ENCODE measurements at regions not wholly inside any gene's neighbourhood (a gene's known extent, or its start where the extent isn't known, plus 50 kb on each side); places are given as distances from the start of the nearest gene placed in this dataset.

DNA sequence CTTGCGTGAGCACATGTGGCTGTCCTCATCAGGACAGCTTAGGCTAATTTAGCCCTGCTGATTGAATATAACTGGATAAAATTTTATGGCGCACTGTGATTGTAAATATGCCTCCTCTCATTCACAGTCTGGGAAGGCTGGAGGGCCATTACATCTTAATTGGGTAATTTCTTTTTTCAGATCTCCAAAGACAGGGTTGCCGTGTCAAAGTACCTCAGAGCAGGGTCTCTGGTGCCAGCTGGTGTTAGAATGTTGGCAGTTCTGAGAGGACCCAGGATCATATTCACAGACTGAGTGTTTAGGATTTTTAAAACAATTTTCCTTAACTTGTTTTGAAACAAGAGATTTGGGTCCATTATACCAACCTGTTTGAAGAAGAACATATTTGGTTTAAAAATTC, 455.7 kb upstream of the TLE4 start:
- DNase-seq, result no peak

DNA sequence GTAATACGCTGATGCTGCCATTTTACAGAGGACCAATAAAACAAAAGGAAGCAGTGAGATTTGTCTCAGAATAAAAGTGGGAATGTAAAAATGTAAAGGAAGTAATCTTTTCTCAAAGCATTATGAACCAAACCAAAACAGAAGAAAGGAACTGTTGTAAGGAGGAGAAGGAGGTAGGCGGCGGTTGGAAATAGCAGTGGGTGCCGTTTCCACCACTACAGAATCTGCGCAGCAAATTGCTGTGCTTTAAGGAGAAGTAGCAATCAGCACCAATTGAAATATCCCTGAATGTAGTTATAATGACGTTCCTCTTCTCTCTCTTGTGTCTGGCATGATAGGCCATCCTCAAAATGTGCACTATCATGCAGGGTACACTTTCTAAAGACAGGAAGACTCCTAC, 455.1 kb upstream of the TLE4 start:
- no peak for DNase-seq

DNA sequence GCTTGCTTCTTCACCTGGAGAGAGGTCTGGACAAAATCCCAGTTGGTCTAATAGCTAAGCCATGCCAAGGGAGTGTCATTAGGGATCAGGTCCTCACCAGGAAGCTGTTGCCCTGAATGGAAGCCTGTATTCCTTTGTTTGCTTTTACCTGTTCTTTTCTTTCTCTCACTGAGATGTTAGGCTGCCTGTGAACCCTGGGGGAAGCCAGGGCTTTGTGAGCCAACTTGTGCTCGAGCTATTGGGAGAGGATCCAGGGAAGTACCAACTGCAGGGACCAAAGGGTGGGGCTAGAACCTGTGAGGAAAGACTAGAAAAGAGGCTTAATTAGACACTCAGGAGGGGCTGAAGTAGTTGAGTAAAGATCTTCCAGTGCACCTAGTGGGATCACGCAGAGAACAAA, 451.2 kb upstream of the TLE4 start:
- DNase-seq, result no peak

DNA sequence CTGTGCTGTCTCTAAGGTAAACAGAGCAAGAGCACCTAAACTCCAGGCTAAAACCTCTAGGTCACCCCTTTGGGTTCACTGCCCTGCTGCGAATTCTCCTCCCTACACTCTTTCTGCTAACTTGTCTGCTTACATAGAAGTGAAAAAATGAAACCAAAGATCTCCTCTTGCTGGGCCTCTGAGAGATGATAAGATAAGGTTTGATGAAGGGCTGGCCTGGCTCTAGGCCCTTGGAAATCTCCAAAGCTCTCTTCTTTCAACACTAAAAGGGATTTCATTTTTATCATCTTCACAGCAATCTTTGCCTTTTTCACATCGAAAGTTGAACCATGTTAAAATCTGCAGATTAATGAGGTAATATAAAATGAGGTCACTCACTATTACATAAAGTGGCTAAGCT, 450.8 kb upstream of the TLE4 start:
- no peak for DNase-seq

DNA sequence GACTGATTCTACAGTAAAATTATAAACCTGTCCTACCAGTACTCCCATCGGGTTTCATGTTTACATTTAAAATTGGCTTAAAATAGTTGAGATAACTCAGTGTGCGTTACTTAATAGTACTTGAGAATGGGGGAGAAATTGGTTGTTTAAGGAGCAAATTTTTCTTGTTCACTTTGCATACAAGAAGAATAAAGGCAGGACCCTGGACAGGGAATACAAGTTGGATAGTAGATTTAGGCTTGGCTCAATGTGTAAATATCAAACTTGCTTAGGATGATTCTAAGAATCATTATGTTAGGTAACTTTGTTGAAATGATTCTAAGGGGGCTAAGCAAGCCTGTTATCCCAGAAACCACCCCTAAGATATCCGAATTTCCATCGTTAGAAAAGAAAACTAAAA, 448.4 kb upstream of the TLE4 start:
- DNase-seq, result no peak

DNA sequence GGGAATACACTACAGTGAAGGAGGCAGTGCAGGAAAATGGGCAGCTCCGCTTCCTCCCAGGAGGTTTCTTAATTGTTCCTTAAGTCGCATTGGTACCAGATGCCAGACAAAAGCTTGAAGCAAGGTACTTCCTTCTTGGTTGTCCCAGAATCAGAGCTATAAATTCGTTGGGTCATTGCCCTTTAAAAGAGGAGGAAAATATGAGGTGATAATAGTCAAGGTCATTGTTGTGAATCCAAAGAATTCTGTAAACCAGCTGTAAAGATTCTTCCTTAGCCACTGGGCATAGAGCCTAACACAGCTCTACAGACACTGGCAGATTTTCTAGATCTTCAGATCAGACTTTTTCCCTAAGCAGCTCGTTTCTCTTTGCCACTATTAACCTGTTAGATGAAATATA, 444.1 kb upstream of the TLE4 start:
- no peak for DNase-seq

DNA sequence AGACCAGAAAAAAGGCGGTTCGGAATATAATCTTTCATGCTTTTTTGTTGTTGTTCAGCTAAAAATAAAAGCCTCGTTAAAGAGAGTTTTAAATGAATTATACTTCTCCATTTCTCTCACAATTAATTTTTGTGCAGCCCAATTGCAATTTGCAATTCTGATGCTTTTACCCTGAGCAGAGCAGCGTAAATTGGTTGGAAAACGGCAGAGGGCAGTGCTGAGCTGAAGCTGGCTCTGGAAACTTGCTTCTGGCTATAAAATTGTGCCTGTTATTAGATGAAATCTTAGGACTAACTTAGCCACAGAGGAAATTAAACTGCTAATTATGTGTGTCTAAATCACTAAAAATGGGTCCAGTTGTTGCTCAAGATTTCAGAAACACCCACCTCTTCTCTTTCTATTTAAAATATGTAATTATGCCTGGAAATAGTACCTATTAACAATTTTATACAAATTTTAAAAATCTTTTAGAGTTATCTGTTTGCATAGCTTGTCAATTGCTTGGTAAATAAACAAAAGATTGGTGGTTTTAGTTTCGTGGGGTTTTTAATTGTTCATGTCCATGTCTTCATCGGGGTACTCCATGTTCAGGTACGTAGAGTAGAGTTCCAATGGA, 441.8 kb upstream of the TLE4 start:
- DNase-seq, result peak; percentile 52

DNA sequence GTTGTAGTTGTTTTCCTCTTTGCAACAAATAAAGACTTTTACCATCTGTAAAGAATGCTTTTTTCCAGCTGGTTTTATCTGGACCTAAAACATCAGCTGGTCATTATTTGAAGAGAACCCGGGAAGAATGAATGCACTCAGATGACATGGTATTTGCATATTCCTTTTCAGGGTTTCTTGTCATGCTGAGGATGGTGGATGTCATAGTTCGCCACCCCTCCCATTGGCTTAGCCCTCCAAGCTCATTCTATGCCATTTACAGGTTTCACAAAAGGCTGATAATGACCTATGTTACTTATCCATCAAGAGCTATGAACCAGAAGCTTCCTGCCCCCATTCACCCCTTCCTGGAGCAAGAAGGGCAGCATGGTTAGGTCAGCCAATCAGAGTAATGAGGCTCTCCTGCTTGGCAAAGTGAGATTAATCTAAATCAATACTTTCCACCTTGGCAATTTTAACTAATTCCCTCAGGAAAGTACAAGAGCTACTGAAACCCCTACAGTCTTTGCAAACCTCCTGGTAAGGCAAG, 440.5 kb upstream of the TLE4 start:
- no peak for DNase-seq

DNA sequence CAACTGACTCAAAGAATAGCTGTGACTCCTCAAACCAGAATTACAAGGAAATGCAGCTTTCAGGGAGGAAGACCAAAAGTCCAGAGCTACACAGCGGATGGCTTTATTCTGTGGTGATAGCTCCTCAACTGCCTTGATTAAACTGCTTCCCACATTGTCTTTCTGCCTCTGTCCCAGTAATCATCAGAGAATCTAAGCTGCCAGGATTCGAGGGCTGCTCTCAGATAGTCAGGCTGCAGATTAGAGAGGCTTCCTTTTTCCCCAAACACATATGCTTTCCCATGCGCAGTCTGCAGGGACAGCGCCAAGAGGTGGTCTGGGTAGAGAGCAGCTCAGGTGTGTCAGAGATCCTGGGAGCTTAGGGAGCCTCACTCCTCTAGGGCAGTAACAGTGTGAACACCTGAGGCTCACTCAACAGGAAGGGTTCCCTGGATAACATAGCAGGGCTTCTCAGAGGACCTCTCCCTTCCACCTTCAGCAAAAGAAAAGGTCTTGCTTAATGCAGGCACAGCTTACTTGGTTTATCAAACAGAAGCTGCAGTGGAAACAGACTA, 439.9 kb upstream of the TLE4 start:
- no peak for DNase-seq

DNA sequence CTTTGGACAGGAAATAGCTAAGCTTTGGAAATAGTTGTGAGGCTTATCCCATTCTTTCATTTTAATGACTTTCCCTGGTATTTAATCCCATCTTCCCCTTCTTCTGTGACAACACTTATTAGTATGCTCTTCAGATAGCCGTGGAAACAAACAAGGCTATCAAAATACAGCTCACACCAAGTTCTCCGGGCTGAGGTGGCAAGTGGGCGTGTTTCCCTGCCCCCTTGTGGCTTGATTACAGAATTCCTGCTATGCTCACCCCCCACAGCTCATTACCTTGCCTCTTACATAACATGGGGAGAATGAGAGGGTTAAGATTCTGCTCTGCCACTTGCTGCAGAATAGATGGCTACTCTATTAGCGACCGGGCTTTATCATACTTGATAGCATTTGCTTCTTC, 437.1 kb upstream of the TLE4 start:
- no peak for DNase-seq

DNA sequence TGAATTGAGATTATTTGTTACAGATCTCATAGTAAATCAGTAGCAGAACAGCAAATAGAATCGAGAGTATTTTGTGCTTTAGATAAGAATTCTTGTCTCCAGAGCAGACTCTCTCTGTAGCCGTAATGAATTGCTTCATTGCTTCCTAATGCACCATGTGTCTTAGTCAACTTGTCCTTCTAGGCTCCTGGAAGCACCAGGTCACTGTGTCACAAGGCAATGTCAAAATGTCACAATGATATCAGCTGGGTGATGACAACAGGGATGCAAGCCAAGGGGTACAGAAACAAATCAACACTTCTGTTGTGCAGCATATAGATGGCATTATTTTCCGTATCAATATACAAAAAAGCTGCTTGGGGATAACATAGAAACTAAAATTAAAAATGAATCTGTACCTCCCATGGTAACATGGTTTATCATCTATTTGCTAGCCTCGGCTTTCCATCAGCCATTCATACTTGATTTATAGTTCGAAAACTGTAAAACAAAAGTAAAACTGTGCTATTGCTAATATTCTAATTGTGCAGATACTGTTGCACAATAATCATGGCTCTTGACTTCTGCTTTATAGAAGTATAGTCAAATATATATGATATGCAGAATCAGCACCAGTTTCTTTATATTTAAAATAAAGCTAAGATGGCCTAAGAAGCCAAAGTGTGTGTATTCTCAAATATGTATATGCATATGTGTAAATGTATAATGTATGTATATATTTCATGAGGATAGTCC, 435.9 kb upstream of the TLE4 start:
- peak; percentile 82 for DNase-seq

DNA sequence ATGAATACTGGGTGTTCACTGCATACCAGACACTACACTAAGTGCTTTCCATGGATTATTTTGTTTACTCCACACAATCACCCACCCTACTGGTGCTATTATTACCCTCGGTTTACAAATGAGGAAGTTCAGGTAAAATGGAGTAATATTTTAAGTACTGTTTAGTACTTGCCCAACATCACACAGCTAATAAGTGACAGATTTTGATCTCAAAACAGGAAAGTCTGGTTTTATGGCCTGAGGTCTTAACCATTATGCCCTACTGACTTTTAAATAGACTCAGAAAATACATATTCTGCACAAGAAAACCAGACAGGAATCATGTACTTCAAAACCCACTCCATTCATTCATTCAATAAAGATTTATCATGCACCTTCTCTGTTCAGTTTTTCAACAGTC, 431.0 kb upstream of the TLE4 start:
- DNase-seq, result no peak

DNA sequence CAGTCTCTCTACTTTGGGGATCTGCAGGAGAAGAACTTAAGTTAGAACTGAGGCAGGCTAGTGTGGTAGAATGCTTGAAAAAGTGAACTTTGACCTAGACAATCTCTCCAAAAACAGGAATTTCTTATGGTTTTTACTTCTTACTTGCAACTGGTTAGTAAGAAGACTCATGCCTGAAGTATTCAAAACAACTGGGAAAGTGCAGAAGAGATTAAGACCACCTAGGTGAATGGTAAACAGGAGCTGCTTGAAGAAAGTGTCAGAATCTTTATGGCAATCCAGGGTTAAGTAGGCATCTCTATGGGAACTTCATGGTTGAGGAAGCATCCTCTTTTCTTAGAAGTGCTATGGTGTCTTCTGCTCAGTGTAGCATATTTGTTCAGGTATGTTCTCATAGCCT, 428.6 kb upstream of the TLE4 start:
- no peak for DNase-seq

DNA sequence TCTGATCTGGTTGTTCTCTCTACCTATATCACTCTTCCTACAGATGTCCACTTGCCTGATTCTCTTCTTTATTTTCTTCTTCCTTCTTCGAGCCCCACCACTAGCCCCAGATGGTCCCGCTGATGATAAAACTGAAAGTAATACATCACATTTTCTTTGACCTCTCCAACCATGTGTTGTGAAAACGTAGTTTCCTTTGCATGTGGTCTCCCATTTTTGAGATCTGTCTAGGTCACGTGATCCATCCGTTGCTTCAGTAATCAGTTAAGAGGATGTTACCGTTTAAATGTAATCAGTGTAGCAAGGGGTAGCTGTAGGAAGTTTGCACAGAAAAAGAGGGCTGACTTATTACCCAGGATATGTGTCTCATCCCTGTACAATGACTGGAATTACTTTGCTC, 426.3 kb upstream of the TLE4 start:
- no peak for DNase-seq

DNA sequence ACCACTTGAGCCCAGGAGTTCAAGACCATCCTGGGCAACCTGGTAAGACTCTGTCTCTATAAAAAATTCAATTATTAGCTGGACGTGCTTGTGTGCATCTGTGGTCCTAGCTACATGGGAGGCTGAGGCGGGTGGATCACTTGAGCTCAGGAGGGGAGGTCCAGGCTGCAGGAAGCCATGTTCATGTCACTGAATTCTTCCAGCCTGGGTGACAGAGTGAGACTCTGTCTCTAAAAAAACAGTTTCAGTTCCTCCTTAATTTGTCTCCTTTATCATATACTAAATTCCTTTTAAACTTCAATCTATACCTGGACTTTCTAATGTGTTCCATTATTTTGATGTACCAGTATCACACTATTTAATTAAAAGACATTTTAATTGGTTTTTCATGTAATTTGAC, 422.2 kb upstream of the TLE4 start:
- DNase-seq, result no peak

DNA sequence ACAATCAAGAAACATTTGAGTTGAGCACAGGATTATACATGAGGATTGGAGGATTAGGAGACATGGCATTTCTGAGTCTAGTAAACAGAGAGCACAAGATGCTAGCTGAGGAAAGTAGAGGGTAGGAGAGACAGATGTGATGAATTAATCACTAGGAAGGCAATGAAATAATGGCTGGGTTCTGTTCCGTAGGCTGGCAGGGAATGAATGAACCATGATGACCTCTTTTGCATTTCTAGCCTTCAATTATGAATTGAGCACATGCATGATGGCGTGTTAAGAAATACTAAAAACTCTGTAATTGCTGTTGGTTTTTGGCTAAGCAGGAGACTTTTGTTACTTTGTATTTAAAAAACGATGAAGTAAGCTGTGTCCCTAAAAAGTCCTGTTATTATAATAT, 420.0 kb upstream of the TLE4 start:
- DNase-seq, result no peak

DNA sequence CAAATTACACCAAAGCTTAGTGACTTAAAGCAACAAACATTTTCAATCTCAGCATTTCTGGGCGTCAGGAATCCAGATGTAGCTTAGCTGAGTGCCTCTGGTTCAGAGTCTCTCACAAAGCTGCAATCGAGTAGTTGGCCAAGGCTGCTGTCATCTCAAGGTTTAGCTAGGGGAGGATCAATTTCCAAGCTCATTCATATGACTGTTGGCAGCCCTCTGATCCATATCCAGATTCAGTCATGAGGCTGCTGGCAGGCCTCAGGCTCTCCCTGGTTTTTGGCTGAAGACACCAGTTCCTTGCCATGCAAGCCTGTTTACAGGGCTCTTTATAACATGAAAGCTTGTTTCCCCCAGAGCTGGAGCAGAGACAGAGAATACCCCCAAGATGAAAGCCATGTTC, 419.5 kb upstream of the TLE4 start:
- no peak for DNase-seq

DNA sequence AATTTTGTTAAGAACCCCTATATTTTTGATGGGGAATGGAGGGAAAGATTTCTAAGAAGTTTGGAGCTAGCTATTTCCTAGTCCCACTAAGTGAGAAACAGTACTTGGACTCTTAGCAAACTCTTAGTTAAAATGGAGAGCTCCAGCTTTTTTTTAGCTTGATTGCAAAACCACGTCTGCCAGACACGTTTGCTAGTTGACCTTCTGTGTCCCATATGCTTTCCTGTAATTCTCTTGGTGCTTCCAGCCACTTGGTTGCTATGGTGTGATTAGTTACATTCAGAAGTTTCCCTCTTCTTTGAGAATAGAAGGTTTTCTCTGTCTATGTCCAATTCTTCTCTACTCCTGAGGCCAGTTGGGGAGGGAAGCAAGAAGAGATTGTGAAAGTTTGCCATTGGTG, 417.0 kb upstream of the TLE4 start:
- no peak for DNase-seq

DNA sequence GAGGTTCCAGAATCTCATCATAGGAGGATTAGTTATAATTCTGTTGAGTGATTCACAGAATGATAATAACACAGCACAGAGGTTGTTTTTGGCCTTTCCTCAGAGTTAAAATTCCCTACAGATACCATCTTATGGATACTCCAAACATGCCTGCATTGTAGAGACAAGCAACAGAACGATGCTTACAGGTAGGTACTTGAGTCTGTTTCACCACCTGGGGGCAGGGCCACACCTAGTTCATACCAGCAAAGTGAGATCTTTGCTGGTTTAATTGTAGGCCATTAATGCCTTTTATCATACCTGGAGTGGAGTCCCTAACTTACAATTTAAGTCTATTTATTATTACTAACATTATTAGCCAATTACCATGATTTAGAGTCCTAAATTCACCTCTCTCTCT, 416.5 kb upstream of the TLE4 start:
- DNase-seq, result no peak

DNA sequence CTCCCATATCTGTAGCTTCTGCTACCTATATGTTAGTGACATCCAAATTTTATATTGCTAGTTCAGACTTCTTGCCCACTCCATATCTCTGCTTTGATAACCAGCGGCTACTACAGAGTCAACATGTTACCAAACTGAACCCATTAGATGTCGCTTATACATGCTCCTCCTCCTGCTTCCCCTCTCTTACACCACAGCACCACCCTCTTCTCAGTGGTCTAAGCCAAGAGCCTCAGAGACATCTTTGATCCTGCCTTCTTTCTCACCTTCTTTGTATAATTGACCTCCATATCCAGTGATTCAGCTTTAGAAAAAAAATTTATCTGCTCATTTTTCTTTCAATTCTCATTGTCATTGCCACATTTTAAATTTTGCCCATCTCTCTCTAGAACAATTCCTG, 408.2 kb upstream of the TLE4 start:
- no peak for DNase-seq

DNA sequence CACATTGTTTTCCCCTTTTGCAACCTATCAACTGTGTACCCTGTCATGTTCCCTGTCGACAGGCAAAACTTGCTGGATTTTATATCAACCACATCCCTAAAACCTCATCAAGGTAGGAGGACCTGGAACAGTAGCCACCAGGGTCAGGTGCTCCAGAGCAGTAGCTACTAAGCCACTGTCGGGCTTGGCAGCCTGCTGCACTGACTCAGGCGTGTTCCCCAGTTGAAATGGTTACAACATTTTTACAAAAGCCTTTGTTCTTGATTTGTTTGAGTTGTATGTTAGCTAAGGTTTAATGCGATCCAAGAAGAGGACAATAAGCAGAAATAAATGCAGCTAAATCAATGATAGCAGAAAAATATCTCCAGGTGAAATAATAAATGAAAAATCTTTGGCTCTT, 407.4 kb upstream of the TLE4 start:
- DNase-seq, result no peak

DNA sequence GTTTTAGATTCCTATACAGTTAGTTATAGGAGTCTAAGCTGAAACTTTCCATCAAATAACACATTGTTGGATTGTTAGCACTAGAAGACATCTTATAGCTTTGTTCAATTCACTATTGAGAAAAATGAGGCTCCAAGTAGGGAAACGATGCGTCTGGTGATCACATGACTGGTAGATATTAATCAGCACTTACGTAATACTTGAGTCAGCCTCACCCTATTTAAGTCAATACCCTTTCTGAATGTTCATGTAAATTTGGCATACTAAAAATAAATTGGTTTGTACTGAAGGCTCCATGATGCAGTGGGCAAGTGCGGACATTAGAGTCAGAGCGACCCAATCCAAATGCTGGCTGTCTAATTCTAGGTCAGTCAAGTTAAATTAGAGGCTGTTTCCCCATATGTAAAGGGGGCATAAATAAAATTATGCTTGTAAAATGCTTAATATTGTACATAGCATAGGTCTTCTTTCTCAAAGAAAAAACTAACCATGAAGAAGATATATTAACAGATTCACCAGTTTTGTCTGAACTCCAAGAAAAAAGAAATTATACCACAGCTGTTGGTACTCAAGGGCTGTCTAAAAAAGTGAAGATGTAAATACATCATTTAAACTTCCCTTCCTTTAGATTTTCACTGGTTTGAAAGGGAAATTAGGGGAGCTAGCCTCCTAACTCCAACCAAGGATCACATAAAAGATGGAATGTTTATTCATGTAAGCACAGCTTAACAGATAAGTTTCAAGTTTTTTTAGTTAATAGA, 406.6 kb upstream of the TLE4 start:
- peak; percentile 43 for DNase-seq

DNA sequence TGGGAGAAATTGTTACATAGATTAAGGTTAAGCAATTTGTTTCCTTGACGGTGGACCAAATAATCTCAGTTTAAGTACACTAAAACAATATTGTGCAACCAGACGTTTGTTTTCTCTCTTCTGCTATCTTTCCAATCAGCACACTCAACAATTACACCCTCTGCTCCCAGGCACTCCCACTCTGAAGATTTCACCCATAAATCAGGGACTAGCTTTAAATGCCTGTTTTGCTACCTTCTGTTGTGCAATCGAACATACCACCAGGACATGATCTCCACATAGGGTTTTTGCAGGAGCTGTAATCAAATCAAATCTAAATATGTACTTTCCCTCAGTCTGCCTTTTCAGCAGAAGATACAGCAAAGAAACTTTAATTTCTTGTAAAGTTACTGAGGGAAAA, 405.8 kb upstream of the TLE4 start:
- DNase-seq, result no peak

DNA sequence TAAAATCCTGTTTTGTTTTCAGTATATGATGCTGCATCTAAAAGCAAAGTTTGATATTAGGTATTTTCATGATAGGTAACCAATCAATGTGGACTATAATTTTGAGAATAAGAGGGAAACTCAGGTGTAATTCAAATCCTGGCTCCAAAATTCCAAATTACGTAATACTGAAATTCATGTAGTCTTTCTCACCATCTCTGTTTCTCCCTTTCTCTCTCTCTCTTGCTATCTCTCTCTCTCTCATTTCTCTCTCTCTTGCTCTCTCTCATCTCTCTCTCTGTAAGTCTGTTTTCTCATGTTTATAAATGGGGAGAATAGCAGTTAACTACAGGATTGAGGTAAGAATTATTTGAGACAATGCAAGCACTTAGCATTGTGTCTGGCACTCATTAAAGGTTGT, 401.1 kb upstream of the TLE4 start:
- no peak for DNase-seq

Data from inflammatory macrophage treated with lipopolysaccharide for 4 hours (primary cell).